Activated T-helper 17 cell treated with anti-CD3 and anti-CD28 coated beads, Interleukin-2, amount 50 U/mL, for 72 hours (primary cell): ENCODE measurements at regions not wholly inside any gene's neighbourhood (a gene's known extent, or its start where the extent isn't known, plus 50 kb on each side); places are given as distances from the start of the nearest gene placed in this dataset.

Source experiments
- ATAC-seq: fragments of 150-1000 bp; cut with Tn5 transposase; replicated peaks from 2 replicates; pipeline ENCODE4 v1.10.0; 2021; ENCODE audit warnings: mild to moderate bottlenecking, moderate library complexity
- H3K27ac Mint-ChIP-seq: one replicate; pipeline ENCODE4 v1.8.0; 2022; ENCODE audit warnings: mixed read lengths
- H3K27me3 Mint-ChIP-seq: one replicate; pipeline ENCODE4 v1.8.0; 2022; ENCODE audit warnings: mixed read lengths
- H3K36me3 Mint-ChIP-seq: one replicate; pipeline ENCODE4 v1.8.0; 2022; ENCODE audit warnings: low read depth, mild to moderate bottlenecking, mixed read lengths
- H3K4me1 Mint-ChIP-seq: one replicate; pipeline ENCODE4 v1.8.0; 2022; ENCODE audit warnings: mixed read lengths
- H3K4me3 Mint-ChIP-seq: one replicate; pipeline ENCODE4 v1.8.0; 2022; ENCODE audit warnings: mild to moderate bottlenecking, mixed read lengths
- H3K9me3 Mint-ChIP-seq: one replicate; pipeline ENCODE4 v1.8.0; 2022; ENCODE audit warnings: mixed read lengths

- ATAC-seq: no peak
- Mint-ChIP-seq H3K4me3 (no peak overlapping the region), H3K27me3 (peaks cover 7% of the 10 kb centered on the region), H3K4me1 (no peaks in the 10 kb centered on the region), H3K36me3 (no peaks in the 10 kb centered on the region), H3K27ac (no peak overlapping the region), H3K9me3 (no peaks in the 10 kb centered on the region)
These were observed 287.9 kb upstream of the NOCT start for GRCh38 chr4:138727731-138728130.

GRCh38 chr4:138724530-138724929 lies 291.1 kb upstream of the NOCT start:
- Mint-ChIP-seq H3K36me3 (no peaks in the 10 kb centered on the region), H3K27me3 (peaks cover 7% of the 10 kb centered on the region), H3K4me1 (no peaks in the 10 kb centered on the region), H3K27ac (no peak overlapping the region), H3K4me3 (no peak overlapping the region), H3K9me3 (no peaks in the 10 kb centered on the region)
- no peak for ATAC-seq

GRCh38 chr4:138716559-138717335 lies 298.8 kb upstream of the NOCT start:
- ATAC-seq: no peak
- no peaks in the 10 kb centered on the region for H3K4me1 Mint-ChIP-seq
- H3K27me3 Mint-ChIP-seq: peaks cover 4% of the 10 kb centered on the region
- no peaks in the 10 kb centered on the region for H3K36me3 Mint-ChIP-seq
- H3K4me3 Mint-ChIP-seq: no peak overlapping the region
- H3K9me3 Mint-ChIP-seq: no peaks in the 10 kb centered on the region
- H3K27ac Mint-ChIP-seq: no peak overlapping the region

GRCh38 chr4:138710297-138710696 lies 305.3 kb upstream of the NOCT start:
- Mint-ChIP-seq H3K4me3 (no peak overlapping the region), H3K4me1 (no peaks in the 10 kb centered on the region), H3K27me3 (peaks cover 19% of the 10 kb centered on the region), H3K9me3 (no peaks in the 10 kb centered on the region), H3K27ac (no peak overlapping the region), H3K36me3 (no peaks in the 10 kb centered on the region)
- no peak for ATAC-seq

GRCh38 chr4:138709859-138710258 lies 305.7 kb upstream of the NOCT start:
- ATAC-seq: no peak
- no peaks in the 10 kb centered on the region for H3K36me3 Mint-ChIP-seq
- peaks cover 19% of the 10 kb centered on the region for H3K27me3 Mint-ChIP-seq
- no peaks in the 10 kb centered on the region for H3K4me1 Mint-ChIP-seq
- no peak overlapping the region for H3K4me3 Mint-ChIP-seq
- H3K9me3 Mint-ChIP-seq: no peaks in the 10 kb centered on the region
- H3K27ac Mint-ChIP-seq: no peak overlapping the region

GRCh38 chr4:138707746-138708677 lies 307.6 kb upstream of the NOCT start:
- no peak overlapping the region for H3K27ac Mint-ChIP-seq
- H3K4me3 Mint-ChIP-seq: no peak overlapping the region
- H3K36me3 Mint-ChIP-seq: no peaks in the 10 kb centered on the region
- H3K4me1 Mint-ChIP-seq: no peaks in the 10 kb centered on the region
- no peaks in the 10 kb centered on the region for H3K9me3 Mint-ChIP-seq
- ATAC-seq: no peak
- H3K27me3 Mint-ChIP-seq: peaks cover 21% of the 10 kb centered on the region

GRCh38 chr4:138706201-138706600 lies 309.4 kb upstream of the NOCT start:
- no peaks in the 10 kb centered on the region for H3K4me1 Mint-ChIP-seq
- no peak overlapping the region for H3K4me3 Mint-ChIP-seq
- no peaks in the 10 kb centered on the region for H3K9me3 Mint-ChIP-seq
- ATAC-seq: no peak
- H3K27ac Mint-ChIP-seq: no peak overlapping the region
- peaks cover 20% of the 10 kb centered on the region for H3K27me3 Mint-ChIP-seq
- no peaks in the 10 kb centered on the region for H3K36me3 Mint-ChIP-seq

GRCh38 chr4:138702190-138702824 lies 313.3 kb upstream of the NOCT start:
- Mint-ChIP-seq H3K36me3 (no peaks in the 10 kb centered on the region), H3K27ac (no peak overlapping the region), H3K4me3 (no peak overlapping the region), H3K9me3 (no peaks in the 10 kb centered on the region), H3K27me3 (peaks cover 13% of the 10 kb centered on the region), H3K4me1 (no peaks in the 10 kb centered on the region)
- ATAC-seq: no peak

GRCh38 chr4:138698641-138699040 lies 316.9 kb upstream of the NOCT start:
- Mint-ChIP-seq H3K4me3 (no peak overlapping the region), H3K27ac (no peak overlapping the region), H3K27me3 (peaks cover 25% of the 10 kb centered on the region), H3K4me1 (no peaks in the 10 kb centered on the region), H3K9me3 (no peaks in the 10 kb centered on the region), H3K36me3 (no peaks in the 10 kb centered on the region)
- ATAC-seq: no peak

- no peaks in the 10 kb centered on the region for H3K9me3 Mint-ChIP-seq
These were observed 317.7 kb upstream of the NOCT start for GRCh38 chr4:138697851-138698250.

GRCh38 chr4:138696771-138697170 lies 318.8 kb upstream of the NOCT start:
- H3K9me3 Mint-ChIP-seq: no peaks in the 10 kb centered on the region
- peaks cover 23% of the 10 kb centered on the region for H3K27me3 Mint-ChIP-seq
- H3K4me3 Mint-ChIP-seq: no peak overlapping the region

More at GRCh38 chr4:138697851-138698250, 317.7 kb upstream of the NOCT start:
- Mint-ChIP-seq H3K4me3 (no peak overlapping the region), H3K27me3 (peaks cover 23% of the 10 kb centered on the region), H3K36me3 (no peaks in the 10 kb centered on the region), H3K27ac (no peak overlapping the region), H3K4me1 (no peaks in the 10 kb centered on the region)
- no peak for ATAC-seq

GRCh38 chr4:138696058-138696457 lies 319.5 kb upstream of the NOCT start:
- H3K27me3 Mint-ChIP-seq: peaks cover 23% of the 10 kb centered on the region
- no peaks in the 10 kb centered on the region for H3K4me1 Mint-ChIP-seq
- H3K9me3 Mint-ChIP-seq: no peaks in the 10 kb centered on the region
- no peak overlapping the region for H3K27ac Mint-ChIP-seq
- no peak overlapping the region for H3K4me3 Mint-ChIP-seq
- no peaks in the 10 kb centered on the region for H3K36me3 Mint-ChIP-seq
- ATAC-seq: no peak

More at GRCh38 chr4:138696771-138697170, 318.8 kb upstream of the NOCT start:
- Mint-ChIP-seq H3K27ac (no peak overlapping the region), H3K4me1 (no peaks in the 10 kb centered on the region), H3K36me3 (no peaks in the 10 kb centered on the region)
- ATAC-seq: no peak

GRCh38 chr4:138693526-138693925 lies 322.1 kb upstream of the NOCT start:
- no peaks in the 10 kb centered on the region for H3K9me3 Mint-ChIP-seq
- H3K36me3 Mint-ChIP-seq: no peaks in the 10 kb centered on the region
- peaks cover 22% of the 10 kb centered on the region for H3K27me3 Mint-ChIP-seq
- H3K27ac Mint-ChIP-seq: no peak overlapping the region
- H3K4me3 Mint-ChIP-seq: no peak overlapping the region
- no peak for ATAC-seq
- no peaks in the 10 kb centered on the region for H3K4me1 Mint-ChIP-seq

GRCh38 chr4:138692411-138692810 lies 323.2 kb upstream of the NOCT start:
- Mint-ChIP-seq H3K36me3 (no peaks in the 10 kb centered on the region), H3K4me3 (no peak overlapping the region), H3K27me3 (peaks cover 22% of the 10 kb centered on the region), H3K9me3 (no peaks in the 10 kb centered on the region), H3K4me1 (no peaks in the 10 kb centered on the region), H3K27ac (no peak overlapping the region)
- ATAC-seq: no peak
